Caco-2 (cell line): ENCODE measurements at regions not wholly inside any gene's neighbourhood (a gene's known extent, or its start where the extent isn't known, plus 50 kb on each side); places are given as distances from the start of the nearest gene placed in this dataset.

Source experiments
- BruUV-seq: library from RNA; stranded (reverse); fragments of 400-500 nt; replicated peaks from 2 replicates; lab custom pipeline; 2021; lab: Mats Ljungman, UMichigan
- CTCF ChIA-PET: fragments of 300-600 bp; sonication (Branson Sonifier 250); formaldehyde crosslinking; loops from one replicate; lab custom pipeline; 2022; ENCODE audit warnings: antibody characterized with exemption; lab: Charles Lee
- POLR2A ChIA-PET: fragments of 300-600 bp; sonication (Branson Sonifier 250); formaldehyde crosslinking; loops from one replicate; lab custom pipeline; 2022; ENCODE audit warnings: antibody characterized with exemption; lab: Charles Lee
- DNase-seq, 2 experiments: peaks; one replicate each; pipeline versions ENCODE4 v3.0.0 to v3.0.0-alpha.2; 2020 to 2022
- H3K27me3 ChIP-seq: replicated peaks from 2 replicates; pipeline ENCODE4 v1.6.0; 2011; ENCODE audit warnings: low read length; ENCODE audit not compliant: control insufficient read depth, insufficient read depth
- H3K36me3 ChIP-seq: 2 replicates; pipeline ENCODE4 v1.5.1; 2011; ENCODE audit warnings: low read length; ENCODE audit not compliant: control insufficient read depth, insufficient read depth
- H3K4me1 ChIP-seq: fragments of 250-450 bp; sonication (Bioruptor Pico); 2 replicates; pipeline ENCODE4 v1.5.1; 2020; ENCODE audit warnings: mild to moderate bottlenecking
- H3K4me3 ChIP-seq: 2 replicates; pipeline ENCODE4 v1.5.1; 2011; ENCODE audit warnings: low read depth, mild to moderate bottlenecking, control low read depth, low read length
- H3K9me3 ChIP-seq: fragments of 250-450 bp; sonication (Bioruptor Pico); 2 replicates; pipeline ENCODE4 v1.5.1; 2020; ENCODE audit warnings: mild to moderate bottlenecking, moderate library complexity
- H3K27ac Mint-ChIP-seq: one replicate; pipeline ENCODE4 v1.8.0; 2022; ENCODE audit warnings: mixed read lengths; ENCODE audit not compliant: unreplicated experiment
- H3K27me3 Mint-ChIP-seq: one replicate; pipeline ENCODE4 v1.8.0; 2022; ENCODE audit warnings: mixed read lengths; ENCODE audit not compliant: insufficient read depth, unreplicated experiment
- H3K36me3 Mint-ChIP-seq: one replicate; pipeline ENCODE4 v1.8.0; 2022; ENCODE audit warnings: mild to moderate bottlenecking, mixed read lengths; ENCODE audit not compliant: insufficient read depth, unreplicated experiment
- H3K4me1 Mint-ChIP-seq: one replicate; pipeline ENCODE4 v1.8.0; 2022; ENCODE audit warnings: low read depth, mixed read lengths; ENCODE audit not compliant: unreplicated experiment
- H3K4me3 Mint-ChIP-seq: one replicate; pipeline ENCODE4 v1.8.0; 2022; ENCODE audit warnings: mild to moderate bottlenecking, moderate library complexity, mixed read lengths; ENCODE audit not compliant: unreplicated experiment
- H3K9me3 Mint-ChIP-seq: one replicate; pipeline ENCODE4 v1.8.0; 2022; ENCODE audit warnings: mixed read lengths; ENCODE audit not compliant: unreplicated experiment
- CTCF ChIP-seq, 2 experiments: fragments of 200-600 bp in 1 of 2; IDR thresholded peaks; 1 replicate in 1 of 2; 2 replicates in 1 of 2; pipeline versions ENCODE4 v1.5.1 to v1.8.0; 2011 to 2022; ENCODE audit warnings: antibody characterized with exemption in 1 of 2, control low read depth in 1 of 2, inconsistent platforms in 1 of 2, low read depth in 1 of 2, low read length in 1 of 2, mild to moderate bottlenecking in 1 of 2, moderate library complexity in 1 of 2; ENCODE audit not compliant: insufficient read depth in 1 of 2, severe bottlenecking in 1 of 2, unreplicated experiment in 1 of 2
- intact Hi-C: fragments of 100-400 bp; cut with micrococcal nuclease; formaldehyde crosslinking; loops from one replicate; pipeline ENCODE4 v1.10.0; 2022; ENCODE audit not compliant: unreplicated experiment

GRCh38 chr3:113058188-113058587 lies 67.4 kb downstream of the GTPBP8 start:
- BruUV-seq, result no TSS peak

GRCh38 chr3:113062705-113063104 lies 71.9 kb downstream of the GTPBP8 start:
- Histone ChIP-seq H3K4me3 (no peak overlapping the region), H3K9me3 (no peaks in the 10 kb centered on the region), H3K36me3 (no peaks in the 10 kb centered on the region), H3K27me3 (no peaks in the 10 kb centered on the region; the same call in 1 of the 2 replicates), H3K4me1 (no peaks in the 10 kb centered on the region)
- intact Hi-C loops, result no loop called here
- DNase-seq, result no peak
- no peaks in the 10 kb centered on the region for H3K36me3 Mint-ChIP-seq
- H3K4me3 Mint-ChIP-seq, result no peak overlapping the region
- TF ChIP-seq CTCF (IDR thresholded peaks at IDR 0.05; ENCODE audit: insufficient read depth in 1 of 2, low read depth in 1 of 2, low read length in 1 of 2, severe bottlenecking in 1 of 2, unreplicated experiment in 1 of 2), result no peak
- no TSS peak for BruUV-seq
- peaks cover 5% of the 10 kb centered on the region for H3K27me3 Mint-ChIP-seq
- POLR2A ChIA-PET, result no interaction called here
- H3K27ac Mint-ChIP-seq, result no peak overlapping the region
- no peaks in the 10 kb centered on the region for H3K9me3 Mint-ChIP-seq
- CTCF ChIA-PET, result no interaction called here
- no peaks in the 10 kb centered on the region for H3K4me1 Mint-ChIP-seq

More at GRCh38 chr3:113058188-113058587, 67.4 kb downstream of the GTPBP8 start:
- no peaks in the 10 kb centered on the region for H3K36me3 ChIP-seq
- no peaks in the 10 kb centered on the region for H3K9me3 Mint-ChIP-seq
- no peaks in the 10 kb centered on the region for H3K4me1 Mint-ChIP-seq
- H3K27me3 Mint-ChIP-seq, result peaks cover 4% of the 10 kb centered on the region
- intact Hi-C loops, result no loop called here
- H3K4me3 ChIP-seq, result no peak overlapping the region
- no peak for TF ChIP-seq CTCF (IDR thresholded peaks at IDR 0.05; ENCODE audit: insufficient read depth in 1 of 2, low read depth in 1 of 2, low read length in 1 of 2, severe bottlenecking in 1 of 2, unreplicated experiment in 1 of 2)
- no peaks in the 10 kb centered on the region; the same call in 1 of the 2 replicates for H3K27me3 ChIP-seq
- no peaks in the 10 kb centered on the region for H3K36me3 Mint-ChIP-seq
- no peak for DNase-seq
- H3K9me3 ChIP-seq, result no peaks in the 10 kb centered on the region
- ChIA-PET POLR2A (no interaction called here), CTCF (interaction anchor here (0.5 kb wide), 1 partner anchor 531 kb away, joined by 4 read pairs; no protein-coding TSS in a partner anchor)
- H3K4me1 ChIP-seq, result no peaks in the 10 kb centered on the region
- H3K27ac Mint-ChIP-seq, result no peak overlapping the region
- H3K4me3 Mint-ChIP-seq, result no peak overlapping the region

- no peak for TF ChIP-seq CTCF (IDR thresholded peaks at IDR 0.05; ENCODE audit: insufficient read depth in 1 of 2, low read depth in 1 of 2, low read length in 1 of 2, severe bottlenecking in 1 of 2, unreplicated experiment in 1 of 2)
- Histone ChIP-seq H3K36me3 (no peaks in the 10 kb centered on the region), H3K4me3 (no peak overlapping the region), H3K27me3 (no peaks in the 10 kb centered on the region; the same call in 1 of the 2 replicates), H3K4me1 (no peaks in the 10 kb centered on the region), H3K9me3 (no peaks in the 10 kb centered on the region)
- POLR2A ChIA-PET, result no interaction called here
- no TSS peak for BruUV-seq
- H3K4me1 Mint-ChIP-seq, result no peaks in the 10 kb centered on the region
- CTCF ChIA-PET, result no interaction called here
- H3K36me3 Mint-ChIP-seq, result no peaks in the 10 kb centered on the region
- no peak overlapping the region for H3K27ac Mint-ChIP-seq
- no peaks in the 10 kb centered on the region for H3K9me3 Mint-ChIP-seq
- peaks cover 5% of the 10 kb centered on the region for H3K27me3 Mint-ChIP-seq
- intact Hi-C loops, result no loop called here
- H3K4me3 Mint-ChIP-seq, result no peak overlapping the region
- no peak for DNase-seq
These were observed 72.5 kb downstream of the GTPBP8 start for GRCh38 chr3:113063126-113063894.
